Skeletal muscle tissue (tissue), 3 donors: ENCODE measurements at regions not wholly inside any gene's neighbourhood (a gene's known extent, or its start where the extent isn't known, plus 50 kb on each side); places are given as distances from the start of the nearest gene placed in this dataset.
"Not testable (repeated sequence)": the region's sequence is repeated elsewhere in the genome, so short reads cannot be mapped to it uniquely, and the experiment has no call there.

ENCODE experiments used
- H3K27ac ChIP-seq: one replicate; pipeline ENCODE4 v1.7.0; 2013; ENCODE audit warnings: mild to moderate bottlenecking, low read depth, low read length, inconsistent platforms
- H3K27me3 ChIP-seq, 3 donors: one replicate each; pipeline ENCODE4 v1.7.0; 2013; ENCODE audit warnings: low read length in 3 of 3; ENCODE audit not compliant: control insufficient read depth in 3 of 3, insufficient read depth in 3 of 3
- H3K36me3 ChIP-seq, 3 donors: one replicate each; pipeline ENCODE4 v1.7.0; 2013; ENCODE audit warnings: low read length in 3 of 3; ENCODE audit not compliant: control insufficient read depth in 3 of 3, insufficient read depth in 3 of 3
- H3K4me1 ChIP-seq, 3 donors: one replicate each; pipeline ENCODE4 v1.7.0; 2013; ENCODE audit warnings: low read length in 3 of 3, mild to moderate bottlenecking in 3 of 3; ENCODE audit not compliant: control insufficient read depth in 3 of 3, insufficient read depth in 3 of 3
- H3K4me3 ChIP-seq, 3 donors: one replicate each; pipeline ENCODE4 v1.7.0; 2013; ENCODE audit warnings: low read length in 3 of 3
- H3K9ac ChIP-seq, 3 donors: one replicate each; pipeline ENCODE4 v1.7.0; 2013; ENCODE audit warnings: low read length in 3 of 3, mild to moderate bottlenecking in 3 of 3, moderate library complexity in 2 of 3, low read depth in 1 of 3
- H3K9me3 ChIP-seq, 3 donors: one replicate each; pipeline ENCODE4 v1.7.0; 2013; ENCODE audit warnings: low read length in 3 of 3; ENCODE audit not compliant: control insufficient read depth in 3 of 3
- donor health status: Osteomylitis.

DNA sequence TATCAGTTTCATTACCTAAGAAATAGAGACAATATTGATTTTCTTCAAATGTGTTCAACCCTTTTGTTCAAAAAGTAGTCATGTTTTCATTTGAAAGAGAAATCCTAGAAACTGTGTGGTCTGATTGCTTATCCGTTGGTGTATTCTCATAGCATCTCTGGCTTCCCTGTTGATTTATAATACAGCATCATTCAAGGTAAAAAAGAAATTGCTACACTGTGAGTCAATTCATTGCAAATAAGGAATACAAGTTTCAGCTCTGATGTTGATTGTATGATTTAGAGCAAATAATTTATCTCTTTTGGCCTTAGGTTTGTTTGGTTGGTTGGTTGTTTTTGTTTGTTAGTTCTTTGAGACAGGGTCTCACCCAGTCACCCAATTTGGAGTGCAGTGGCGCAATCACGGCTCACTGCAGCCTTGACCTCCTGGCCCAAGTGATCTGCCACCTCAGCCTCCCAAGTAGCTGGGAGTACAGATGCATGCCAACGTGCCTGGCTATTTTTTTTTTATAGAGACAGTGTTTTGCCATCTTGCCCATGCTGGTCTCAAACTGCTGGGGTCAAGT lies 185.5 kb upstream of the TNFAIP3 start:
- H3K4me1 ChIP-seq, result no peaks in the 10 kb centered on the region
- no peak overlapping the region for H3K4me3 ChIP-seq
- no peaks in the 10 kb centered on the region for H3K9me3 ChIP-seq
- H3K27ac ChIP-seq, result no peak overlapping the region
- H3K27me3 ChIP-seq, result no peaks in the 10 kb centered on the region
- no peaks in the 10 kb centered on the region for H3K36me3 ChIP-seq
- H3K9ac ChIP-seq, result no peak overlapping the region

DNA sequence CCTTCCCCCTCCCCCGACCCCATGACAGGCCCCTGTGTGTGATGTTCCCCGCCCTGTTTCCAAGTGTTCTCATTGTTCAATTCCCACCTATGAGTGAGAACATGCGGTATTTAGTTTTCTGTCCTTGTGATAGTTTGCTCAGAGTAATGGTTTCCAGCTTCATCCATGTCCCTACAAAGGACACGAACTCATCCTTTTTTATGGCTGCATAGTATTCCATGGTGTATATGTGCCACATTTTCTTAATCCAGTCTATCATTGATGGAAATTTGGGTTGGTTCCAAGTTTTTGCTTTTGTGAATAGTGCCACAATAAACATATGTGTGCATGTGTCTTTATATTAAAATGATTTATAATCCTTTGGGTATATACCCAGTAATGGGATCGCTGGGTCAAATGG lies 184.4 kb upstream of the TNFAIP3 start:
- not testable (repeated sequence) for H3K27me3 ChIP-seq, H3K36me3 ChIP-seq, H3K27ac ChIP-seq, H3K4me1 ChIP-seq, H3K9me3 ChIP-seq, H3K4me3 ChIP-seq, H3K9ac ChIP-seq

DNA sequence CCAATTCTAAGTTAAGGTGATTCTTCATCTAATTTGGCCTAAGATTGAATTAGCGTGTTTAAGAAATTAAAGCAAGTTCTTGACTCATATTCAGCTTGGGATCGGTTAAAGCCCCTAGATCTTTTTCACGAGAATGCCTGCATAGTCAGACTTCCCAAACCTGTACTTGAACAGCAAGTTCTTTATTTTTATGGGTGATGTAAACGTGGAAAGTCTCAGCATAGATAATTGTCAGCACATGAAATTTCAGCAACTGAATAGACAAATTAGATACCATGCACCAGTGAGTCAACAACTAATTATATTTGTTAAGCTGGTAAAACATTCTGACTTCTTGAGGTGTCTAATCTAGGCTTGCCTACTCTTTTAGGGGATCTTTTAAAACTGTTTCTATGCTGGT lies 183.1 kb upstream of the TNFAIP3 start:
- no peaks in the 10 kb centered on the region for H3K36me3 ChIP-seq
- no peak overlapping the region for H3K4me3 ChIP-seq
- no peaks in the 10 kb centered on the region for H3K9me3 ChIP-seq
- H3K27ac ChIP-seq, result no peak overlapping the region
- H3K4me1 ChIP-seq, result no peaks in the 10 kb centered on the region
- H3K27me3 ChIP-seq, result no peaks in the 10 kb centered on the region
- no peak overlapping the region for H3K9ac ChIP-seq

DNA sequence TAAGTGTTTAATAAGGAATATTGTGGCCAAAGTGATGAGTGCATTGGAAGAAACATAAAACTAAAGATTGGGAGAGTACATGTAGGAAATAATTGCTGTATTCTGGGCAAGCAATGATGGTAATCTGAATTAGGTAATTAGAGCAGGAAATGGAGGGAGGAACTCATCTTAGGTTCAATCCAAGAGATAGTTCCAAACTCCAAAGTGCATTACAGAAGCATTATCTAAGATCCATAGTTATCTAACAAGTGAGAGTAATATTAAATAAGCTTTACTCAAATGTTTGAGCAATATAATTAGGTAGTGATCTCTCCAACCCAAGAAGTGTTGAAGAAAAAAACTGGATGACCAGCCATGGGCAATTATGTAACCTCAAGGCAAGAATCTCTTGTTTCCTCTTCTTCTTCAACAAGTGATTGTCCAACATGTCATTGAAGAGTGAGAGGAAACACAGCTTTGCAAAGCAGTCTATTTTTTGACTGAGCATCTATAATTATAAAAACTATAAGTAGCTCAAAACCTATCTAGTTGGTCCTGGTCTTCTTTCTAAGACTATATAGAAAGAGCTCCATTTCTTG lies 181.2 kb upstream of the TNFAIP3 start:
- H3K36me3 ChIP-seq, result no peaks in the 10 kb centered on the region
- no peaks in the 10 kb centered on the region for H3K4me1 ChIP-seq
- H3K27me3 ChIP-seq, result no peaks in the 10 kb centered on the region
- H3K9ac ChIP-seq, result no peak overlapping the region
- no peak overlapping the region for H3K27ac ChIP-seq
- no peaks in the 10 kb centered on the region for H3K9me3 ChIP-seq
- H3K4me3 ChIP-seq, result no peak overlapping the region

DNA sequence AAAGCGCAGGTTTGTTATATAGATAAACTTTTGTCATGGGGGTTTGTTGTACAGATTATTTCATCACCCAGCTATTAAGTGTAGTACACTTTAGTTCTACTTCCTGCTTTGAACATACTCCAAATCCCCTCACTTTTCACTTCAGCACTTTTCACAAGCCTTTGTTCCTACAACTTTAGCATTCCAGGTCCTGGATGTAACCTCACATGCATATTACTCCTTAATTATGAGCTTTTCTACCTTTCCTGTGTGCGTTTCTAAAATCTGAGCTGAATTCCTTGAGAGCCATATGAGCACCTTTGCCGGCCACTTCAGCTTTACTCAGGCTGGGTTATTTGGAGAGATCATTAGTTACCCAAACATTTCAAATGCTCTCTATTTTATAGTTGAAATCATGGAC lies 179.2 kb upstream of the TNFAIP3 start:
- H3K9me3 ChIP-seq, result no peaks in the 10 kb centered on the region

DNA sequence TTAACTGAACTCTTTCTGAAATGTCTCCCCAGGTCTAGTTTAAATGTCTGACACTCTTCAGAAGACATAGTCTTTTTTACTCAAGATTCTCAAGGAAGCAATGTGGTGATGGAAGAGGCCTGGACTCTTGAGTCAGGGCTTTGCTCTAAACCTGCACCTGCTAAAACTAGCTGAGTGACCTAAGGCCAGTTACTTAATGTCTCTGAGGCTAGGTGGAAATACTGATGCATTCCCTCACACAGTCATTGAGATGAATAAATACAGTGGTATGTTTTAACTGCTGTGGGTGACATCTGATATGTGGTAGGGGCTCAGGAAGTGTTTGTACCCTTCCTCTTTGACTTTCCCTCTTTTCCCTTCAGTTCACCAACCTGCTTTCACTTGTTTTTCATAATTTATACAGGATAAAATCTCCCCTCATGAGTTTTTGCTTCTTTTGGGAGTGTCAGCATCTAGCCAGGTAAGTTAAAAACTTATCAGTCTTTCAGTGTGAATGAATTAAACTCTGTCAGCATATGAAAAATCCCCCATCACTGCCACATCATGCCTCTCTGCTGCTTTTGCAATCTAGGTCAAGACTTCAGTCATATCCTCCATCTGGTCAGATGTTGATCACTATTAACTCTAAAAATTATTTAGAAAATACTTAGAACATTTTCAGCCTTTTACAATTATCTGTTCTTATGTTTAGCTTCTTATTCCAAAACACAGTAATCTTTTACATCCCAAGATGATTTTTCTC lies 178.7 kb upstream of the TNFAIP3 start:
- no peaks in the 10 kb centered on the region for H3K27me3 ChIP-seq
- no peaks in the 10 kb centered on the region for H3K9me3 ChIP-seq
- no peaks in the 10 kb centered on the region for H3K4me1 ChIP-seq
- no peak overlapping the region for H3K4me3 ChIP-seq
- H3K9ac ChIP-seq, result no peak overlapping the region
- H3K36me3 ChIP-seq, result no peaks in the 10 kb centered on the region
- H3K27ac ChIP-seq, result no peak overlapping the region

More for the DNA sequence above, 179.2 kb upstream of the TNFAIP3 start:
- no peaks in the 10 kb centered on the region for H3K27me3 ChIP-seq
- H3K27ac ChIP-seq, result no peak overlapping the region
- H3K9ac ChIP-seq, result no peak overlapping the region
- no peaks in the 10 kb centered on the region for H3K4me1 ChIP-seq
- H3K36me3 ChIP-seq, result no peaks in the 10 kb centered on the region
- no peak overlapping the region for H3K4me3 ChIP-seq

DNA sequence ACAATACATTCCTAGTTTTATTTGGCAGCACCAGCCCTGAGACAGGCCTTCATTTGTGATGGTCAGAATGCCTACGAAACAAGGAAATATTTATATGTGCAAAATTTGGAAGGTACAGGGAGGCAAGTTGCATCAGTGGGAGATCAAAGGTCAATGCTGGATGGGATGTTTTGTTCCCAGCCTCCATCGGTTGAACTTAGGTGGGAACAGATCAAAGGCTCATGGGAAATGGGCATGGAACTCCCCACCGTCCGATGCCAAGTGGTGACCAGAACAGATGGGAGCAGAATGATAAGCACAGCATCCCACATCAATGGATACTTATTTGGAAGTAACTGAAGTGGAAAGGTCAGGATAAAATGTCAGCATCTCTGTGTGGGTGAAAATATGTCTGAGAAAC lies 177.7 kb upstream of the TNFAIP3 start:
- Histone ChIP-seq H3K36me3 (no peaks in the 10 kb centered on the region), H3K4me1 (no peaks in the 10 kb centered on the region), H3K9me3 (no peaks in the 10 kb centered on the region), H3K4me3 (no peak overlapping the region), H3K27me3 (no peaks in the 10 kb centered on the region), H3K9ac (no peak overlapping the region), H3K27ac (no peak overlapping the region)

DNA sequence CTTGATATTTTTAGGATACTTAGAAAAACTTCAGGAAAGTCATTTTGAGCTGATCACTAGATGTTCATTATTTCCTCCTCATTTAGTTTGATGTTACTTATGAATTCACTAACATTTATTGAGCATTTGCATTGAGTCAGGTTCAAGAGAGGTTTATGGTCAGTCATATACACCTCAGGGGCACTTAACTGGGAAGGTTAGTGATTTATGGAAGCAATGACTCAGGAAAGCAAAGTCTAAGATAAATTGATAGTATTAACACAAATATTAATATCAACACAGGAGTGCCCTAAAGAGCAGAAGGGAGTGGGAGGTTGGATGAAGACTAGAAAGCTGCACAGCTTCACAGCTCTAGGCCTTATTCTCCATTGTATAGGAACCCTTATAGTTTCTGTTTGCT lies 177.0 kb upstream of the TNFAIP3 start:
- Histone ChIP-seq H3K27ac (no peak overlapping the region), H3K9ac (no peak overlapping the region), H3K4me3 (no peak overlapping the region), H3K9me3 (no peaks in the 10 kb centered on the region), H3K27me3 (no peaks in the 10 kb centered on the region), H3K36me3 (no peaks in the 10 kb centered on the region), H3K4me1 (no peaks in the 10 kb centered on the region)

DNA sequence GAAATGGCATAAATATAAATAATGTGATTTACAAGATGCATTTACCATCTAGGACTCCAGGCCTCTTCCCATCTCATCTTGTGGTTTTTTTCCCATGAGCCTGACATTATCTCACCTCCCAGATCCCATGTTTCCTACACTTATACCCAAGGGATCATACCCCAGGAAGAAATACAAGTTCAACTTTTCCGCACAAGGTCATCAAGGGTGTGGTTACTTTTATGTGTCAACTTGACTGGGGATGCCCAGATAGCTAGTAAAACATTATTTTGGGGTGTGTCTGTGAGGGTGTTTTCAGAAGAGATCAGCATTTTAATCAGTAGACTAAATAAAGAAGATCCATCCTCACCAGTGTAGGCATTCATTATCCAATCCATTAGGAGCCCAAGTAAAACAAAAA lies 176.3 kb upstream of the TNFAIP3 start:
- Histone ChIP-seq H3K9ac (no peak overlapping the region), H3K36me3 (no peaks in the 10 kb centered on the region), H3K27me3 (no peaks in the 10 kb centered on the region), H3K27ac (no peak overlapping the region), H3K4me3 (no peak overlapping the region), H3K4me1 (no peaks in the 10 kb centered on the region), H3K9me3 (no peaks in the 10 kb centered on the region)

DNA sequence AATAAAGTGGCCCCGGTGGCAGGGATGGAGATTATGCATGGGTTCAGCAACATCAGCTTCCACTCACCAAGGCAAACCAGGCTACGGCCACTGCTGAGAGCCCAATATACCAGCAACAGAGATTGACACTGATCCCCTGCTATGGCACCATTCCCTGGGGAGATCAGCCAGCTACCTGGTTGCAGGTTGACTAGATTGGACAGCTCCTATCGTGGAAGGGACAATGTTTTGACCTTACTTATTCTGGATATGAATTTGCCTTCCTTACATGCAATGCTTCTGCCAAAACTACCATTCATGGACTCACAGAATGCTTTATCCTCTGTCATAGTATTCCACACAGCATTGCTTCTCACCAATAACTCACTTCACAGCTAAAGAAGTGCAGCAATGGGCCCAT lies 174.8 kb upstream of the TNFAIP3 start:
- H3K36me3 ChIP-seq, result no peaks in the 10 kb centered on the region
- H3K4me3 ChIP-seq, result no peak overlapping the region
- H3K27me3 ChIP-seq, result no peaks in the 10 kb centered on the region
- no peaks in the 10 kb centered on the region for H3K9me3 ChIP-seq
- H3K9ac ChIP-seq, result no peak overlapping the region
- no peak overlapping the region for H3K27ac ChIP-seq
- H3K4me1 ChIP-seq, result peaks cover 0 to 3% (median 0%) of the 10 kb centered on the region in 3 donors
